GM19035 (cell line): ENCODE measurements at regions not wholly inside any gene's neighbourhood (a gene's known extent, or its start where the extent isn't known, plus 50 kb on each side); places are given as distances from the start of the nearest gene placed in this dataset.
"Not testable (repeated sequence)": the region's sequence is repeated elsewhere in the genome, so short reads cannot be mapped to it uniquely, and the experiment has no call there.

Experiments used
- ATAC-seq: cut with Tn5 transposase; IDR thresholded peaks from one replicate; pipeline ENCODE4 v1.9.1; 2021; ENCODE audit not compliant: unreplicated experiment

GRCh38 chr3:193114431-193115340 lies 126.3 kb upstream of the PLAAT1 start:
- no peak for ATAC-seq

GRCh38 chr3:193116871-193117270 lies 124.2 kb upstream of the PLAAT1 start:
- no peak for ATAC-seq

DNA sequence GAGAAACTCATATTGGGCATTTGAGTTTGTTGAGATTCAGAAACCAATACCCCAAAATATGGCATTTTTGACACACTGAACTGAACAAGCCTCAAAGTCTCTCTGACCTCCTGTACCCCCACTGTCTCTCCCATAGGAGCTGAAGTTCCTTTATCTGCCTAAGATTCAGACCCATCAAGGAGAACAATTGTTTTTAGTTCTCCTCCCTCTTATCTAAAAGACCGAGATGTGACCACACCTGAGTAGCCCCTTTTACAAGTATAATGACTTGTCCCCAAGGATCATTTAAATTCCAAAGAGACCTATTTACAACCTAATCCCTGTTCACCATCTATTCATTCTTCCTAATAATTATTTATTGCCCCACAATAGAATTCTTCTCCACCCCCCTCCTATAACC lies 122.1 kb upstream of the PLAAT1 start:
- no peak for ATAC-seq

DNA sequence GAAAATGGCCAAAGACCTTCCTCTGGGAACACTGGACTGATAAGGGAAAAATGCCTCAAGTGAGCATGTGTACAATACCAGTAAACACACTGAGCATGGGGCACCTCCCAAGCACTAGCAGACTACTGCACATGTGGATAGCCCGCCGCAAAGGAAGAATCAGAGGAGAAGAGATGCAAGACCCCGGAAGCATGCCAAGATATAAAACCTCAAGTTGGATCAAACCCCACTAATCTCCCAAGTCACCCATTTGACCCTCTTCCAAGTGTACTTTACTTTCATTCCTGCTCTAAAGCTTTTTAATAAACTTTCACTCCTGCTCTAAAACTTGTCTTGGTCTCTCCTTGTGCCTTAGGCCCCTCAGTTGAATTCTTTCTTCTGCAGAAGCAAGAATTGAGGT lies 121.1 kb upstream of the PLAAT1 start:
- no peak for ATAC-seq

DNA sequence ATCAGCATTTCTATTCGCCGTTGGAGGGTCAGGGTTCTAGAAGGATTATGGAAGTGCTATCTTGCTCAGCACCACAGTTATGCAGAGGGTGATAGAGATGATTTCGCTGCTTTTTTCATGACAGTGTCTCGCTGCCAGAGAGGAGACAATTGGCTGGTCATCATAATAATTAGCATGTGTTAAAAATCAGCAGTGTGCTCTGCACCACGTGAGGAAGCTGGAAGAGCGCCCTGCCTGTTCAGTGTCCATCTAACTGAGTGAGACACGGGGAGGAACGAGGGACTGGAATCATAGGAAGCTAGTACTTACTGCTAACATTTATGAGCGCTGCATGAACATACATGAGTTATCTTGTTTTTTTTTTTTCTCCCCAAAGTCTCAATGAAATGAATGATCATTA lies 116.2 kb upstream of the PLAAT1 start:
- ATAC-seq: no peak

DNA sequence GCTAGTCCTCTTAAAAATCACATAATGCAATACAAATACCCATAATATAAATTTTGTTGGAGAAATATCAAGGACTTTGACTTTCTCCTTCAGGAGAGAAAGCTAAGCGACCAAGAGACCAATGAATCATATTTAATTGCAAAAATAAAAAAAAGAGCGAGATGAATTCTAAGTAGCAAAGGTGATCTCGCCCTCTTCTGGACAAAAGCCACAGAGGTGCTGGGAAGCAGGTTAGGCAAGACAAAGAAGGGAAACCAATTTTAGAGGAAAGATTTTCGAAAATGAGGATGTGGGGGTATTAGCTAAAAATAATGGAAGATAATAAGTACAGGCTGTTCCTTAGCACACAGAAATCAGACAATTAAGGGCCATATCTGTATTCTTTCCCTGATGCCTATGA lies 111.4 kb upstream of the PLAAT1 start:
- ATAC-seq: no peak

DNA sequence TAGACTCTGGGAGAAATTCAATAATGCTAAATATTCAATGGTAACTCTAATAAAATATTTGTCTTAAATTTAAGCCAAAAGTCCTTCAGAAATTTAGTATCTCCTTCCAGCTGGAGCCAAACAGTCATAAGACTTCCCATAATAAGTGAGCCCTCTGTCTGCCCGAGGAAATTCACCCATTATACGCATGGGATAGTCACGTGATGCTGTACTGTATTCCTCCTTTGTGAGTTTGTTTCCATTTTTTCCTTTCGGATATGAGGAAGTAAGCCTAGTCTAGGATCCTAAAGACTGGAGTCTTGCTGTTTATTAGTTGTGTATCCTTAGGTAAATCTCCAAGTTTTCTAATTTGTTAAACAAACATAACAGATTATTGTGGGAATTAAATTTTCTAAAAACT lies 110.4 kb upstream of the PLAAT1 start:
- ATAC-seq: no peak

GRCh38 chr3:193132241-193132640 lies 108.8 kb upstream of the PLAAT1 start:
- no peak for ATAC-seq

DNA sequence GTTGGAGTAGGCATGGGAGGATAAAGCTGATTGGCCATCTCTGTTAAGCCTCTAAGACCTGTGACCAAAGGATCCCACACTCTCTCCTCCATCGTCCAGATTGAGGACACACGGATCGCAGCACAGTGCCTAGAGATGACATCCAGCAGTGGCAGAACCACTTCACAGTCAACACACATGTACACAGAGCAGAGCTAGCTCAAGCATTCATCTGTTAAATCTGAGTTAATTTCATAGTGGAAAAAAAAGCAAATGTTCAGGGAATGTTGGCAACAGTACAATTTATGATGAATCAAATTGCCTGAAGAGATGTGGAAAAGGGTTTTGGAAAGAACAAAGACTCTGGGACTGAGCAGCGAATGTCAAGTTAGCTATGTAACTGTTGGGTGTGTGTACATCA lies 108.1 kb upstream of the PLAAT1 start:
- ATAC-seq: no peak

DNA sequence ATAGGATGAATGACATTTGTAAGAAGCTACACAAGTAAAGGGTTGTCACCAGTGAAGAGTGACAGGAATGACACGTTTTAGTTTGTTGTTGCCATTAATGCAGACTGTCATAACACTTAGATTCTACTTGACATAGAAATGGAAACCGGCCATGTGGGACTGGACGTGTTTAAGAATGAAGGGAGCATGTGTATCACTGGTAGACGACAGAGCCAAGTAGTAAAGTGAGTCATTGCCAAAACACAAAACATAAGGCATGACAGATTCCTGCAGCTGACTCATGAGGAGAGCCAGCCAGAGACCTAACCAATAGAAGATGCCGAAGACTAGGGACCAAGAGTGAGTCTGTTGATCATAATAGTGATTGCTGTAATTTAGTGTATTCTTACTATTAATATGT lies 106.2 kb upstream of the PLAAT1 start:
- ATAC-seq: no peak

DNA sequence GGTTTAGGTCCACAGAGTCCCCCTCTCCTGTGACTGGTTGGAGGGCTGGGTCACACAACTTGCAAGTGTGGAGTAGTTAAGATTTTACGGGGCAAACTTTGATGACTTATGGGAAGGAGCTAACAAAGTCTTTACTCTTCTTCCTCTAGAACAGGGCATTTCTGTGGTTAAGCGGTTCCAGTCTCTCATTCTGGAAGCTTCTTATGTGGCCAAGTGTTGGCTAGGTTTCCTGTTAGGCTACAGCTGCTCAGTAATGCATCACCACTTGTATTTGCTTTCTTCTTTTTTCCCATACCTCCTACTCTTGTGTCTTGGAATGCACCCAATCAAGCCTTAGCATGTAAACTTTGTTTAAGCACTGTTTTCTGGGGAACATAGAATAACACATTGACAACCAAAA lies 100.6 kb upstream of the PLAAT1 start:
- no peak for ATAC-seq

- ATAC-seq: no peak
Measured at GRCh38 chr3:193145248-193145647, 95.8 kb upstream of the PLAAT1 start.

DNA sequence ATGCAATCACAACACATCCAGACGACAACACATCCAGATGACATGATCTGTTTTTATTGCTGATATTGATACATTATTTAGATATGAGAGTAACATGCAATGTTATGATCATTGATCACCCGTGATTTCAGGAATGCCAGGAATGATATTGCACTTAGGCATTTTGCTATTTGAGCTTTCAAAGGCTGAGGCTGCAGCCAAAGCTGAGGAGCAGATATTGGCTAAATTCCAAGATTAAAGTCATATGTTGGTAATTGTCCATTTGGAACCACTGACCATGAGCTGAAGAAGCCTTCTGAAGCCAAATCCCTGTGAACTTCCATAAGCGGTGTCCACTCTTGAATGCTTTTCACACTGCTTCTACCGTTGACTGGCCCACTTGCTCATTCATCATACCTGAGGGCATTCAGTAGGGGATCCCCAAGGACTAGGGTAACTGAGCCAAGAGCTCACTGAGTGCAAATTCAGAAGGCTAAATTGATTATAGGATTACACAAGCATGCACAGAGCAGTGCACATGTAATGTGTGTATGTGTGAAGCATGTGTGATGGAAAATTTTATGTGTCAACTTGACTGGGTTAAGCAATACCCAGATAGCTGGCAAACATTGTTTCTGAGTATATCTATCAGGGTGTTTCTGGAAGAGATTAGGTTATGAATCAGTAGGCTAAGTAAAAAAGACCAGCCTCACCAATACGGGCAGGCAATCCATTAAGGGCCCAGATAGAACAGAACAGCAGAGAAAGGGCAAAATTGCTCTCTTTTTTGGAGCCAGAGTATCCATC lies 92.1 kb upstream of the PLAAT1 start:
- no peak for ATAC-seq

DNA sequence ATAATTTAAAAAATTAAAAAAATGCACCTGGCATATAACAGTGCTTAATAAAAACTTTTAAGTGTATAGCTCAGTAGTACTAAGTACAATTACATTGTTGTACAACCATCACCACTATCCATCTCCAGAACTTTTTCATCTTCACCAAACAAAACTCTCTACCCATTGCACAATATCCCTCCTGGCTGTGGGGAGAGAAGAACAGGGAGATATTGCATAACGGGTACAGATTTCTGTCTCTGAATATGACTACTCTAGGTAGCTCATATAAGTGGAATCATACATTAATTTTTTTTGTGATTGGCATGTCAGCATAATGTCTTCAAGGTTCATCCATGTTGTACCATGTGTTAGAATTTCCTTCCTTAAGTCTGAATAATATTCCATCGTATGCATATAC lies 91.0 kb upstream of the PLAAT1 start:
- no peak for ATAC-seq

- ATAC-seq: not testable (repeated sequence)
Measured at GRCh38 chr3:193155044-193155781, 85.8 kb upstream of the PLAAT1 start.

DNA sequence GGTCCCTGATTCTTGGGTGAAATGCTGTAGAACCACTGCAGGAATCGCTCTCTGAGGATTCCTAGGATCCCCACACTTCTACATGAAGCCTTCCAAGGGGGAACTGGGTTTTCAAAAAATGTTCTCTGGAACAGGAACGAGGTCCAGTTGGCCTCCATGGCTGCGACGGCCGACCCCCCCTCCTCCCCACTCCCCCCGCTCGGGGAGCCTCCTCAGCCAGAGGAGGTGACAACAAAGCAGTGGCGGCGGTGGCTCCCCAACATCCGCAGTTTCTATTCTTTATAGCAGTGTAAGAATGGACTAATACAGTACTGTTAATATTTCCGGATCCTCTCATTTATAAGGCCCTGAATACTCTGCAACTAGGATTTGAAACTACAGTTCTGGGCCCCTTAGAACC lies 84.0 kb upstream of the PLAAT1 start:
- no peak for ATAC-seq

- no peak for ATAC-seq
Measured at GRCh38 chr3:193165431-193166120, 75.4 kb upstream of the PLAAT1 start.

DNA sequence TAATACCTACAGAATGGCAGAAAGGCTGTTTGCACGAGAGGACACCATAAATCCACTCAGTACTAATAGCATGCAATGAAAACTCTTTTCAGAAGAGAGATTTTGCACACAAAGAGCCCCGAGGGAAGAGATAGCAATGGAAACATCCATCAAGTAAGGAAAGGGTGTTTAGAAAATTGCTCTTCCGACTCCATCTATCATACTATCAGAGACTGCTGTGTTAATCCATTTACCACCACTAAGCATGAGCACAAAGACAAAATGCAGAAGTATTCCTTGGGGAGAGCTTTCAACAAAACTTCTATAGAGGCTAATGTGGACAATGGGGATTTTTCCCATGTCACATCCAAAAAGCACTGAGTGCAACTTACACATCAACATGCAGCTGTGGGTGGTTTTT lies 72.1 kb upstream of the PLAAT1 start:
- no peak for ATAC-seq

DNA sequence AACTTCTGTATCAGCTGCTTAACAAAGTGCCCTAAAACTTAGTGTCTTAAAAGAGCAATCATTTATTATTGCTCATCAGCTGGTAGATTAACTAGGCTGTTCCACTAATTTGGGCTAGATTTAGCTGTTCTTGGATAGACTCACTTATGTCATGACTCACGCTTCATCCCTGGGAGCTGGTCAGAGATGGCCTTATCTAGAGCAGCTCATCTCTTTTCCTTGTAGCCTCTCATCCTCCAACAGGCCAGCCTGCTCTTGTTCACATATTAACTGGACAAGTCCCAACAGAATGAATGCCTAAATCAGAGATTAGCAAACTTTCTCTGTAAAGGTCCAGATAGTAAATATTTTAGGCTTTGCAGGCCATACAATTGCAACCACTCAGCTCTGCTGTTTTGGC lies 66.9 kb upstream of the PLAAT1 start:
- ATAC-seq: no peak

GRCh38 chr3:193179332-193180012 lies 61.5 kb upstream of the PLAAT1 start:
- not testable (repeated sequence) for ATAC-seq
